GM10266 (cell line): ENCODE measurements at regions not wholly inside any gene's neighbourhood (a gene's known extent, or its start where the extent isn't known, plus 50 kb on each side); places are given as distances from the start of the nearest gene placed in this dataset.

Source experiments
- DNase-seq: peaks from one replicate; pipeline ENCODE4 v3.0.0; 2012; ENCODE audit errors: extremely low spot score
- TF ChIP-seq, protein P1 (sequence below): IDR thresholded peaks from 2 replicates; pipeline ENCODE4 v1.5.1; 2012; ENCODE audit warnings: mild to moderate bottlenecking, low read depth; ENCODE audit not compliant: control insufficient read depth, insufficient read depth; ENCODE audit errors: missing control alignments

GRCh38 chr5:164951570-164951969 is 1446.2 kb downstream of the MAT2B start:
- no peak for DNase-seq

DNA sequence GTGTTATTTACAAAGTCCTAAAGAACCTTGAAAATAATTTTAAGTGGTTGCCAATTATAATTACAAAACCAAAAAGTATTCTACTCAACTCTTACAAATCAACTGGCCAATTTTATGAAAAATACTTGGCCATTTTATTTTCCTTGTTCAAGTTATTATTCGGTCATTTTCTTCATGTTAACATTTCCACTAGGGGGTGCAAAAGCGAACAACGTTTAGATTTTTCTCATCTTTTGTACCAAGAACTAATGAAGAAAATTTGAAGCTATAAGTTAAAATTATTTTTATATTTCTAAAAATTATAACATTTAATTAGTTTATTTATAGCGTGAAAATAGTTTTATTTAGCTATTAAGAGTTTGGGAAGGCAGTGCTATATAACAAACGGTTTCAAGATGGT is 1453.3 kb downstream of the MAT2B start:
- TF ChIP-seq, protein P1, sequence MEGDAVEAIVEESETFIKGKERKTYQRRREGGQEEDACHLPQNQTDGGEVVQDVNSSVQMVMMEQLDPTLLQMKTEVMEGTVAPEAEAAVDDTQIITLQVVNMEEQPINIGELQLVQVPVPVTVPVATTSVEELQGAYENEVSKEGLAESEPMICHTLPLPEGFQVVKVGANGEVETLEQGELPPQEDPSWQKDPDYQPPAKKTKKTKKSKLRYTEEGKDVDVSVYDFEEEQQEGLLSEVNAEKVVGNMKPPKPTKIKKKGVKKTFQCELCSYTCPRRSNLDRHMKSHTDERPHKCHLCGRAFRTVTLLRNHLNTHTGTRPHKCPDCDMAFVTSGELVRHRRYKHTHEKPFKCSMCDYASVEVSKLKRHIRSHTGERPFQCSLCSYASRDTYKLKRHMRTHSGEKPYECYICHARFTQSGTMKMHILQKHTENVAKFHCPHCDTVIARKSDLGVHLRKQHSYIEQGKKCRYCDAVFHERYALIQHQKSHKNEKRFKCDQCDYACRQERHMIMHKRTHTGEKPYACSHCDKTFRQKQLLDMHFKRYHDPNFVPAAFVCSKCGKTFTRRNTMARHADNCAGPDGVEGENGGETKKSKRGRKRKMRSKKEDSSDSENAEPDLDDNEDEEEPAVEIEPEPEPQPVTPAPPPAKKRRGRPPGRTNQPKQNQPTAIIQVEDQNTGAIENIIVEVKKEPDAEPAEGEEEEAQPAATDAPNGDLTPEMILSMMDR: no peak
- no peak for DNase-seq

More at GRCh38 chr5:164951570-164951969, 1446.2 kb downstream of the MAT2B start:
- TF ChIP-seq, protein P1: no peak

- no peak for DNase-seq
- TF ChIP-seq, protein P1: no peak
These were observed 1454.3 kb downstream of the MAT2B start for GRCh38 chr5:164959761-164960160.

GRCh38 chr5:164962329-164962961 is 1457.0 kb downstream of the MAT2B start:
- DNase-seq: no peak
- TF ChIP-seq, protein P1: no peak

DNA sequence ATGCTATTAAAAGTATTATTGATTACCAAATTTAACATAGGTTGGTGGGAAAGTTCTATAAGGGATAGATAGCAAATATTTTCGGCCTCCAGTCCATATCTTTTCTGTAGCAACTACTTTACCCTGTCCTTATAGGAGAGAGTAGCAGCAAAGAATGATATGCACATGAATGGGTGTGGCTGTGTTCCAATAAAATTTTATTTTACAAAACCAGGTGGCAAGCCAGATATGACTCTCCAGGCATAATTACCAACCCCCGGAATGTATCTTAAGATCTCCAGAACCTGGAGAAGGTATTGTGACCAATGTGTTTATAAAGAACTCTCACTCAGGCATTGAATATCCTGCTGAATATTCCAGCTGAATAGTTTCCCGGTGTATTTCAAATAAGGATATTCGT is 1461.2 kb downstream of the MAT2B start:
- TF ChIP-seq, protein P1: no peak
- DNase-seq: no peak

DNA sequence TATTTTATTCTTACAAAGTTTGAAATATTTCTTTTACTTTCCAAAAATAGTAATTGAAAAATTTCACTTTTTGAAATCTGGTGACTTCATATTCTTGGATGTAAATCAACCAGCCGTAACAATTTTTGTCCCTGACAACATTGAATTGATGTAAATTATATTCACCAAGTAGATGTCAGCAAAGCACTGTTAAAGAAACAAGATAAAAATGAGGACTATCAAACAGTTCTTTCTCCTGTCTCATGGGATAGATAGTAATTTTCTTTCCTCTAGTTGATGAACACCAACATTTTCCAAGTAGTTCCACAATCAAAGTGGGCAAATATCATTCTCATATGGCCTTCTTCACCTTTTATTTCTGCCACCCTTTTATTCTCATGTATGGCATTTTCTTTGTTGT is 1461.9 kb downstream of the MAT2B start:
- TF ChIP-seq, protein P1: no peak
- no peak for DNase-seq

DNA sequence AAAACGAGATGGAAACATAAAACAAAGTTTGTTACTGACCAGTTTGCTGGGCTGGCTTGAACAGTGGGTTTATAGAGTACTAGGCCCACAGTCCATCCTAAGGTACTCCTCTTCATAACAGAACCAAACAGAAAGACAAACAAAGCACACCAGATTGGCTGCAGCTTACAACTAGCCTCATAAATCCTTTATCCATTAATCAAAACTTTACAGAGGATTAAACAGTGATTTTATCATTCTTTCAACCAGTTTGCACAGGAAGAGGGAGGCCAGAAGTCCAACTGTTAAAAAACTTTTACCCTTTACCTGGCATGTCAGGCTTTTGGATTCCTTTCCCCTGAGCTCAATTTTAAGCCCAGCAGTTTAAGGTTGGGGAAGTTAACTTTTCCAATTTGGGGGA is 1467.6 kb downstream of the MAT2B start:
- TF ChIP-seq, protein P1: no peak
- no peak for DNase-seq
